ENCODE measurements at regions not wholly inside any gene's neighbourhood (a gene's known extent, or its start where the extent isn't known, plus 50 kb on each side); places are given as distances from the start of the nearest gene placed in this dataset.

- no peak for TF ChIP-seq RAD21 (IDR thresholded peaks at IDR 0.05; ENCODE audit: low read depth)
- no peak for TF ChIP-seq JUND (IDR thresholded peaks at IDR 0.05)
- no peak for TF ChIP-seq POLR2A (IDR thresholded peaks at IDR 0.05; ENCODE audit: borderline replicate concordance, extremely low read depth, insufficient read depth, insufficient read length)
- TF ChIP-seq CTCF (IDR thresholded peaks at IDR 0.05 in 2 of 3, conservative IDR thresholded peaks at IDR 0.05 in 1 of 3; ENCODE audit: borderline replicate concordance in 1 of 3, insufficient read depth in 1 of 3, low read depth in 2 of 3, low read length in 2 of 3), result no peak
- no peak for TF ChIP-seq SP1 (IDR thresholded peaks at IDR 0.05; ENCODE audit: low read depth)
- TF ChIP-seq FOSL1 (IDR thresholded peaks at IDR 0.05; ENCODE audit: low read depth), result no peak
- no peak for TF ChIP-seq EGR1 (IDR thresholded peaks at IDR 0.05; ENCODE audit: low read depth)
- no peak for TF ChIP-seq CEBPB (IDR thresholded peaks at IDR 0.05; ENCODE audit: low read depth)
- TF ChIP-seq ELF1 (IDR thresholded peaks at IDR 0.05; ENCODE audit: borderline replicate concordance, low read depth), result no peak
- no peak for TF ChIP-seq ZBTB33 (IDR thresholded peaks at IDR 0.05; ENCODE audit: extremely low read depth, insufficient replicate concordance, low read length)
- TF ChIP-seq EZH2phosphoT487 (IDR thresholded peaks at IDR 0.05; ENCODE audit: borderline replicate concordance), result no peak
- TF ChIP-seq YY1 (IDR thresholded peaks at IDR 0.05; ENCODE audit: extremely low read depth, insufficient replicate concordance, low read depth, low read length), result no peak
- TF ChIP-seq POLR2AphosphoS5 (IDR thresholded peaks at IDR 0.05; ENCODE audit: low read depth, low read length), result no peak
These were observed 409.9 kb downstream of the LPIN1 start for GRCh38 chr2:12156349-12156748.
